ENCODE measurements at regions not wholly inside any gene's neighbourhood (a gene's known extent, or its start where the extent isn't known, plus 50 kb on each side); places are given as distances from the start of the nearest gene placed in this dataset.

GRCh38 chr4:13933191-13933590 lies 305.7 kb upstream of the BOD1L1 start:
- in situ Hi-C loops (cut with MboI; ENCODE audit: low sequenced_read_pairs, unreplicated experiment) = no loop called here
- DNase-seq (ENCODE audit: low spot score) = no peak
- no peak for TF ChIP-seq CTCF (IDR thresholded peaks at IDR 0.05; ENCODE audit: borderline replicate concordance, control extremely low read depth, extremely low read depth, insufficient read depth, missing control alignments)

GRCh38 chr4:13938299-13938698 lies 310.8 kb upstream of the BOD1L1 start:
- no peak for DNase-seq (ENCODE audit: low spot score)

GRCh38 chr4:13940921-13941320 lies 313.4 kb upstream of the BOD1L1 start:
- no peak for TF ChIP-seq CTCF (IDR thresholded peaks at IDR 0.05; ENCODE audit: borderline replicate concordance, control extremely low read depth, extremely low read depth, insufficient read depth, missing control alignments)
- no peak for DNase-seq (ENCODE audit: low spot score)
- in situ Hi-C loops (cut with MboI; ENCODE audit: low sequenced_read_pairs, unreplicated experiment) = no loop called here

More at GRCh38 chr4:13938299-13938698, 310.8 kb upstream of the BOD1L1 start:
- in situ Hi-C loops (cut with MboI; ENCODE audit: low sequenced_read_pairs, unreplicated experiment) = no loop called here
- no peak for TF ChIP-seq CTCF (IDR thresholded peaks at IDR 0.05; ENCODE audit: borderline replicate concordance, control extremely low read depth, extremely low read depth, insufficient read depth, missing control alignments)

- no peak for TF ChIP-seq CTCF (IDR thresholded peaks at IDR 0.05; ENCODE audit: borderline replicate concordance, control extremely low read depth, extremely low read depth, insufficient read depth, missing control alignments)
- in situ Hi-C loops (cut with MboI; ENCODE audit: low sequenced_read_pairs, unreplicated experiment) = no loop called here
These were observed 315.5 kb upstream of the BOD1L1 start for GRCh38 chr4:13942977-13943376.

GRCh38 chr4:13944095-13944511 lies 316.6 kb upstream of the BOD1L1 start:
- in situ Hi-C loops (cut with MboI; ENCODE audit: low sequenced_read_pairs, unreplicated experiment) = no loop called here
- no peak for DNase-seq (ENCODE audit: low spot score)
- TF ChIP-seq CTCF (IDR thresholded peaks at IDR 0.05; ENCODE audit: borderline replicate concordance, control extremely low read depth, extremely low read depth, insufficient read depth, missing control alignments) = no peak

More at GRCh38 chr4:13942977-13943376, 315.5 kb upstream of the BOD1L1 start:
- no peak for DNase-seq (ENCODE audit: low spot score)

- in situ Hi-C loops (cut with MboI; ENCODE audit: low sequenced_read_pairs, unreplicated experiment) = no loop called here
- TF ChIP-seq CTCF (IDR thresholded peaks at IDR 0.05; ENCODE audit: borderline replicate concordance, control extremely low read depth, extremely low read depth, insufficient read depth, missing control alignments) = no peak
- DNase-seq (ENCODE audit: low spot score) = no peak
These were observed 320.4 kb upstream of the BOD1L1 start for GRCh38 chr4:13947921-13948320.

GRCh38 chr4:13950491-13950890 lies 323.0 kb upstream of the BOD1L1 start:
- in situ Hi-C loops (cut with MboI; ENCODE audit: low sequenced_read_pairs, unreplicated experiment) = no loop called here
- no peak for DNase-seq (ENCODE audit: low spot score)
- TF ChIP-seq CTCF (IDR thresholded peaks at IDR 0.05; ENCODE audit: borderline replicate concordance, control extremely low read depth, extremely low read depth, insufficient read depth, missing control alignments) = no peak
